GM21529 (cell line): ENCODE measurements at regions not wholly inside any gene's neighbourhood (a gene's known extent, or its start where the extent isn't known, plus 50 kb on each side); places are given as distances from the start of the nearest gene placed in this dataset.
"Not testable (repeated sequence)": the region's sequence is repeated elsewhere in the genome, so short reads cannot be mapped to it uniquely, and the experiment has no call there.

Experiments
- ATAC-seq: cut with Tn5 transposase; IDR thresholded peaks from one replicate; pipeline ENCODE4 v1.9.1; 2021; ENCODE audit not compliant: unreplicated experiment

GRCh38 chr7:93048136-93048930, 69.4 kb downstream of the SAMD9 start:
- no peak for ATAC-seq

DNA sequence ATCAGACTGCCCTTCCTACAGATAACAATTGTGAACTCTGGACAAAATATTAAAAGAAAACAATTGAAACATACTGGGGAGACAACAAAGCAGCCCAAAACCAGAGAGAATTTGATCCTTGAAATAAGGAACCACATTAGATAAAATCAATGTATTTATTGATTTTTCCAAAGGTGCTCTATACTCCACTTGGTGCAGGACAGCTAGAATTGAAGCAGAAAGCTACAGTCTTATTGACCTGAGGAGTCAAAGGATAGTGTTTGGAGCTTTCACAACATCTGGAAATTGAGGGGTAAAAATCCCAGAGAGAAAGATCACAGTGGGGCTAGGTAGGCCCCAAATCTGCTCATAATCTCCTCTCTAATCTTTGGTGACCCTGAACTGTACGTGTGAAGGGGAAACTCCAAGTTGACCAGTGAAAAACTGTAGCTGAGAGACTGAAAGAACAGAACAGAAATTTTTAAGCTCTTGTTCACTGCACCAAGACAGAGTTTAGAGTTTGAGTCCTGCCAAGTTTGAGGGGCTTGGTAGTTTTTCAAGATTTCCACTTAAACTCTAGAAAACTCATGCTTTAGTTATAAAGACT, 70.2 kb downstream of the SAMD9 start:
- no peak for ATAC-seq

GRCh38 chr7:93046641-93047040, 71.1 kb downstream of the SAMD9 start:
- ATAC-seq, result no peak

DNA sequence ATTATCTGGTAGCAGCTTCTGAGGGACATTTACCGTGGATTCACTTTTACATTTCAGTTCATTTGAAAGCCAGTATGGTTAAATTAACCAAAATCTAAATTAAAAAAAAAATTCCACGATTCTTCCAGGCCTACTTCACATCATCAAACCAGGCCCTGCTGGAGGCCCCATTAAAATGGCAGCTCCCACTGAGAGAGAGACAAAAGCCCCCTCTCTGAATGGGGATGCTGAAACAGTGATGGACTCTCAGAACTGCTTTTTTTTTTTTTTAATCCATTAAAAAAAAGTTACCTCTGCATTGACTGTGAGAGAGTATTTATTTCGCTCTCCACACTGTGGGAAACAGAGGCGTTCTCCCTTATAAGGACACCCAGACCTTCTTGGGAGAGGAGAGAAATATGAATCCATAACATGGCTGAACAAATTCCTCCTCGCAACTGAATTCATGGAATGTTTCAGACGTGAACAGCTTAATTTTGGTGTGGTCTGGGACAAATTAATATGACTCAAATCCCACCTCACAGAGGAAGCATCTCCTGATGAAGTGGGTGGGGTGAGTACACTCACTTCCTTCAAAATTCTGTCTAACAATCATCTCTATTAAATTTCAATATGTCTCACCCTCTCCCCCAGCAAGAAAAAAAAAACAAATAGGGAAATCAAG, 73.5 kb downstream of the SAMD9 start:
- ATAC-seq, result no peak

- no peak for ATAC-seq
Measured at GRCh38 chr7:93043385-93043985, 74.3 kb downstream of the SAMD9 start.

DNA sequence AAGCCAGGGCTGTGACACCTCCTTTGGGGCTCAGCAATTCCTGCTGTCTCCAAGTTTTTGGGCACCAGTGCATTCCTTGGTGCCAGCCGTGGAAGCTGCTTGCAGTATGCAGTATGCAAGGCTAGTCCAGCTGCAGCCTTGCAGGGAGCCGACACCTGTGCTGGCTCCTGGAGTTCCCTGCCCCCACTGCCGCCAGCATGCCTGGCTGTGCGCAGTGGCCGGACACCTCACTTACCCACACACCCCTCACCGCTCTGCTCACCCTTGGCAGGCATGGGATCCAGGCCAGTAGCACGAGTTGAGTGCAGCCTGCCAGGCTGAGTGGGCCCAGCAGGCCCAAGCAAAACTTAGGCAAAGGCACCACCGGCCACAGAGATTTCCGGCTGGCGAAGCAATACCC, 77.4 kb downstream of the SAMD9 start:
- ATAC-seq, result no peak

- no peak for ATAC-seq
Measured at GRCh38 chr7:93039786-93040185, 78.0 kb downstream of the SAMD9 start.

DNA sequence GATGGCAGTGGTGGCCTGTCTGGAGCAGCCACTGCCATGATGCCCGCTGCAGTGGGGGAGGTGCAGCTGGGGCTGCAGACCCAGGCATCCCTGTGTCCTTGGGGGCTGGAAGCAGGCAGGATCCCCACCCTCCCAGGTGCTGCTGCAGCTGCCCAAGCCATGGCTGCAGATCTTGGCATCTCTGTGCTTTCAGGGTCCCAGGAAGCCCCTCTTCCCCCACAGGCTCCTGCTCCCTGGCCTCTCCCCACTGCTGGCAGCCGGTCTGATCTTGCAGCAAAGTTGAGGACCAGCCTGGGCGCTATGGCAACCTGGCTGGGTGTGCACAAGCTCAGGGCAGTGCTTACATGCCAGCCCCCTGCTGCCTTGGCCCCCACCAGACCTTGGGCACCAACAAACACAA, 78.5 kb downstream of the SAMD9 start:
- no peak for ATAC-seq

DNA sequence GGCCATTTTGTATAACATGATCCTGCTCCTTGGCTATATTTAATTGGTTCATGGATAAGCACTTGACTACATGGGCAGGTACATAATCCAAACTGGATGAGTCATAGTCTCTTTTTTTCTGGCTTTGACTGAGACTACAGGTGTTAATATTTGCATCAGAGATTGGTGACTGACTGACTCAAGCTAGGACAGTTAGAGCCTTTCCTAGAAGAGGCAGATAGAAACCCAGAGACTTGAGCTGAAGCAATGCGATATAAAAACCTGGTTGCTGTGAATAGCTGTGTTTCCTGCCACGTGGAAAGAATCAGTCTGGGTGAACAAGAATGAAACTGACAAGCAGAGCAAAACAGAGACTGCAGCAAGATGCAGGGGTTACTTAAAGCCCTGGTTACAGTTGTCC, 81.0 kb downstream of the SAMD9 start:
- ATAC-seq, result peak; percentile 95

DNA sequence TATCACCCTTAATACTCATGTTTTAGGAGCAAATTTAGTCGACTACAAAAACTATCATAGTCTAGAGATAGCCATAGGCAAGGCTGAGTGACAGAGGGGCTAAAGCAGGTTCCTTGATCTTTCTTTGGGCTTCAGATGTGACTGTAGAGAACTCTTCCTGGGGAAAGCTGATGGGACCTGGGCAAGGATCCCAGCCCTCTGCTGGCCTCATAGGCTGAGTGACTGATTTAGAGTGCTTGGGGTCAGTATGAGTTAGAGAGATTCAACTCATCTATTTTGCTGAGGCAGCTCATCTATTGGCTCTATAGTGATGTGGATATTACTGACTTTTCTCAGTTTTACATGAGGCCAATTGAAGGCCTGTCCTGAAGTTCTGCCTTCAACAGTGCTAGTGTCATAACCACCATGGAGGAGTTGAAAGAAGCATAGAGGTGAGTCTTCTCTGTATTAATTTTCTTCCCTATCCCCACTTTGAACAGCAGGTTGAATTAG, 81.6 kb downstream of the SAMD9 start:
- no peak for ATAC-seq

- ATAC-seq, result no peak
Measured at GRCh38 chr7:93031795-93032194, 86.0 kb downstream of the SAMD9 start.

GRCh38 chr7:93030605-93031225, 87.1 kb downstream of the SAMD9 start:
- ATAC-seq, result no peak

DNA sequence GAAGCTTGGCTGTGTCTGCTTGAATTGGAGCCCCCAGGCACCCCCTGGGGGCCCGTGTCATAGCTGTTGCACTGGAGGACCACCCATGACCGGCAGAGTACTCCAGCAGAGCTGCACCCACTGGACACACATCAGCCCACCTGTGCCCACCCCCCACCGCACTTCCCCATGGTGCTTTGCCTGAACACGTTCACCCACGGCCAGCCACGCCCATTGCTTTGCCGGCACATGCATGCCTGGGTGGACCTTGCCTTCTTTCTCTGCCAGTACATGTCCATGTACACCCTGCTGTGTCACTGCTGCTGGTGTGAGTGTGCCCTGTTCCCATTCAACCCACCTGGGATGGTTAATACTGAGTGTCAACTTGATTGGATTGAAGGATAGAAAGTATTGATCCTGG, 88.7 kb downstream of the SAMD9 start:
- ATAC-seq, result no peak

DNA sequence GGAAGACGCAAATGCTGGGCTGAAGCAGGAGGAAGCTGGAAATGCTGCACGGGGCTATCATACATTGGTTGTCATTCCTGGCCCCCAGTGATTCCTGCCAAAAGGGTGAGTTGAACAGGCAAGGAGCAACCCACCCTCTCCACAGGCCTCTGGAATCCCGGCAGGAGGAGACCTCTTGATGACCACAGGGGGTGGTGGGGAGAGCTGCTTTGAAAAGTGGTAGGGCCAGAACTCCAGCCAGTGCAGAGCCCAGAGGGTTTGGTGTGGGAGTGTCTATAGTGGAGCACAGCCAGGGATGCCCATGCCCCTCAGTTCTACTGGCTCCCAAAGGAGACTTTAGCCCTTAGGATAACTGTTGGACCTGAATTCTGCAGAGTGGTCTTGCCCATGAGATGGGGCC, 89.2 kb downstream of the SAMD9 start:
- no peak for ATAC-seq

GRCh38 chr7:93027044-93027443, 90.7 kb downstream of the SAMD9 start:
- ATAC-seq, result no peak

- ATAC-seq, result no peak
Measured at GRCh38 chr7:93026425-93026824, 91.4 kb downstream of the SAMD9 start.

DNA sequence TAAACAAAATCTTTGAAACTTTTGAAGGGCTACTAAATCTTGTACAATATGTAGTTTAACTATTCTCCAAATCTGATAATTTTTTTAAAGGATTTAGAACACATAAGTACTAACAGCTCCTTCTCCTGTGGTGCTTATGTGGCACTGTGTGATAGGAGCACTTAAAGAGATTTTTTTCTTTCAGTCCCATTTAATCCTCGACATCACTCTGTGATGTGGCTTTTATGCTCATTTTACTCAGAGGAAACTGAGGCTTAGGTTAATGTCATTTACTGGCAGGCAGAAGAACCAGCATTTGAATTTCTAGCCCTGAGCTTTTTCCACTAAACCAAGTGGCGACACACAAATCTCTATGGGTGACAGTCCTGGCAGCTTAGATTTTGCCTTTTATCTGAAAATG, 92.4 kb downstream of the SAMD9 start:
- ATAC-seq, result no peak

- ATAC-seq, result not testable (repeated sequence)
Measured at GRCh38 chr7:93022931-93023478, 94.8 kb downstream of the SAMD9 start.

GRCh38 chr7:93021748-93022147, 96.0 kb downstream of the SAMD9 start:
- no peak for ATAC-seq

DNA sequence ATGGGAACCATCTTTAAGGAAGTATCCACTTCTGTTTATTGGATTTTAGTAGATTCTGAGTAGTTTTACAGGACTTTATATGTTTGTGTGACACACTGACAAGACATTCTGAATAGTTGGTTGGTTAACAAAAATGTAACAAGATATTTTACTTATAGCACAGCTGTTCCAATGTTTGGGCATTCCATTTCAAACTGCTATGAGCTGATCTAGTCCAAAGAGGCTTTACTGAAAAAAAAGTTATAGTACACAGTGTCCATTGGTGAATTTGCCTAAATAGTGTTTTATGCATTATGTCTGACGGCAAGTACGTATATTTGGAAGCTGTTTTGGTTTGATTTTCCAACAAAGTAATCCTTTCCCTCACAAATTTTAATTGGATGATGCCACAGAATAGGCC, 99.1 kb downstream of the SAMD9 start:
- ATAC-seq, result no peak
